DMS114 treated with DMSO at 0.1 percent for 48 hours (cell line): ENCODE measurements at regions not wholly inside any gene's neighbourhood (a gene's known extent, or its start where the extent isn't known, plus 50 kb on each side); places are given as distances from the start of the nearest gene placed in this dataset.

ENCODE experiments used
- DNase-seq: peaks from one replicate; lab custom pipeline; 2025; ENCODE audit not compliant: unreplicated experiment; lab: John Stamatoyannopoulos, UW

GRCh38 chr5:167248257-167248656 lies 1043.2 kb upstream of the WWC1 start:
- no peak for DNase-seq

GRCh38 chr5:167250996-167251395 lies 1040.4 kb upstream of the WWC1 start:
- no peak for DNase-seq

GRCh38 chr5:167254132-167254531 lies 1037.3 kb upstream of the WWC1 start:
- DNase-seq, result no peak

GRCh38 chr5:167255926-167256325 lies 1035.5 kb upstream of the WWC1 start:
- DNase-seq, result no peak

- no peak for DNase-seq
Measured at GRCh38 chr5:167259806-167260205, 1031.6 kb upstream of the WWC1 start.

- DNase-seq, result no peak
Measured at GRCh38 chr5:167261309-167262100, 1029.9 kb upstream of the WWC1 start.

- DNase-seq, result no peak
Measured at GRCh38 chr5:167263185-167263584, 1028.3 kb upstream of the WWC1 start.

GRCh38 chr5:167264348-167264747 lies 1027.1 kb upstream of the WWC1 start:
- no peak for DNase-seq

- DNase-seq, result no peak
Measured at GRCh38 chr5:167268337-167268736, 1023.1 kb upstream of the WWC1 start.

GRCh38 chr5:167269146-167269545 lies 1022.3 kb upstream of the WWC1 start:
- no peak for DNase-seq

GRCh38 chr5:167271081-167271480 lies 1020.4 kb upstream of the WWC1 start:
- no peak for DNase-seq

- no peak for DNase-seq
Measured at GRCh38 chr5:167271511-167271910, 1019.9 kb upstream of the WWC1 start.

GRCh38 chr5:167280111-167280510 lies 1011.3 kb upstream of the WWC1 start:
- DNase-seq, result no peak

- DNase-seq, result no peak
Measured at GRCh38 chr5:167281925-167282324, 1009.5 kb upstream of the WWC1 start.

GRCh38 chr5:167283691-167284090 lies 1007.8 kb upstream of the WWC1 start:
- DNase-seq, result no peak

- DNase-seq, result no peak
Measured at GRCh38 chr5:167284222-167284890, 1007.1 kb upstream of the WWC1 start.

GRCh38 chr5:167285591-167285990 lies 1005.9 kb upstream of the WWC1 start:
- no peak for DNase-seq

GRCh38 chr5:167286891-167287290 lies 1004.6 kb upstream of the WWC1 start:
- no peak for DNase-seq

- no peak for DNase-seq
Measured at GRCh38 chr5:167290478-167290877, 1001.0 kb upstream of the WWC1 start.

- no peak for DNase-seq
Measured at GRCh38 chr5:167294882-167295680, 996.4 kb upstream of the WWC1 start.

GRCh38 chr5:167295681-167296005 lies 995.8 kb upstream of the WWC1 start:
- DNase-seq, result no peak

GRCh38 chr5:167296066-167296465 lies 995.4 kb upstream of the WWC1 start:
- no peak for DNase-seq
